H1 (cell line): ENCODE measurements at regions not wholly inside any gene's neighbourhood (a gene's known extent, or its start where the extent isn't known, plus 50 kb on each side); places are given as distances from the start of the nearest gene placed in this dataset.

Source experiments
- CHD2 ChIP-seq: IDR thresholded peaks from 2 replicates; pipeline ENCODE4 v1.6.1; 2012; ENCODE audit warnings: low read length, improper control_type of control experiment
- CTCF ChIP-seq, 3 experiments: IDR thresholded peaks; 1 replicate in 2 of 3; 2 replicates in 1 of 3; pipeline versions ENCODE4 v1.5.1 to v1.6.1; 2011; ENCODE audit warnings: low read length in 3 of 3, mild to moderate bottlenecking in 3 of 3, inconsistent platforms in 2 of 3, low read depth in 1 of 3, moderate library complexity in 1 of 3; ENCODE audit not compliant: insufficient read depth in 1 of 3; ENCODE audit errors: control extremely low read depth in 1 of 3
- EZH2 ChIP-seq: fragments of 200-600 bp; sonication (generic); IDR thresholded peaks from 2 replicates; pipeline ENCODE4 v1.7.1; 2012; ENCODE audit warnings: low read depth, mild to moderate bottlenecking, moderate library complexity, low read length, inconsistent platforms; ENCODE audit not compliant: severe bottlenecking
- SUZ12 ChIP-seq: fragments of 200-600 bp; sonication (generic); IDR thresholded peaks from 2 replicates; pipeline ENCODE4 v1.6.1; 2012; ENCODE audit warnings: mild to moderate bottlenecking, inconsistent platforms, low read length, moderate library complexity, mixed read lengths

GRCh38 chr21:35652872-35653271, 407.5 kb downstream of the SETD4 start:
- TF ChIP-seq CTCF (IDR thresholded peaks at IDR 0.05; ENCODE audit: control extremely low read depth in 1 of 3, insufficient read depth in 1 of 3, low read depth in 1 of 3, low read length in 3 of 3): no peak
- no peak for TF ChIP-seq SUZ12
- TF ChIP-seq EZH2: no peak
- no peak for TF ChIP-seq CHD2
